Activated CD4-positive, alpha-beta T cell treated with anti-CD3 and anti-CD28 coated beads for 36 hours (primary cell): ENCODE measurements at regions not wholly inside any gene's neighbourhood (a gene's known extent, or its start where the extent isn't known, plus 50 kb on each side); places are given as distances from the start of the nearest gene placed in this dataset. TPM values are rescaled to one million over a fixed set of nuclear protein-coding genes. Genes with fewer than 3 reads are reported as not detected.

Experiments used
- ATAC-seq: fragments of 200-7000 bp; cut with Tn5 transposase; one replicate; pipeline ENCODE4 v1.10.0; 2021; ENCODE audit warnings: mild to moderate bottlenecking, moderate library complexity
- CTCF ChIA-PET: fragments of 350-600 bp; sonication (Branson Sonifier 250); formaldehyde crosslinking; loops from one replicate; lab custom pipeline; 2021; ENCODE audit warnings: antibody characterized with exemption; lab: Charles Lee
- POLR2A ChIA-PET: fragments of 350-600 bp; sonication (Branson Sonifier 250); formaldehyde crosslinking; loops from one replicate; lab custom pipeline; 2021; ENCODE audit warnings: antibody characterized with exemption, inconsistent platforms; lab: Charles Lee
- DNase-seq: peaks from one replicate; pipeline ENCODE4 v3.0.0-alpha.2; 2020
- H3K27ac Mint-ChIP-seq: one replicate; pipeline ENCODE4 v1.8.0; 2021; ENCODE audit warnings: mixed read lengths
- H3K27me3 Mint-ChIP-seq: one replicate; pipeline ENCODE4 v1.8.0; 2021; ENCODE audit warnings: mixed read lengths
- H3K36me3 Mint-ChIP-seq: one replicate; pipeline ENCODE4 v1.8.0; 2021; ENCODE audit warnings: low read depth, mixed read lengths
- H3K4me1 Mint-ChIP-seq: one replicate; pipeline ENCODE4 v1.8.0; 2021; ENCODE audit warnings: mixed read lengths
- H3K4me3 Mint-ChIP-seq: one replicate; pipeline ENCODE4 v1.8.0; 2021; ENCODE audit warnings: mild to moderate bottlenecking, moderate library complexity, mixed read lengths
- H3K9me3 Mint-ChIP-seq: one replicate; pipeline ENCODE4 v1.8.0; 2021; ENCODE audit warnings: low read depth, mixed read lengths
- intact Hi-C, 2 experiments: fragments of 100-400 bp; cut with DNase I in 1 of 2; cut with micrococcal nuclease in 1 of 2; formaldehyde crosslinking; loops; one replicate each; pipeline versions ENCODE4 v1.14.2 to v1.15.1; 2022 to 2024; cut with DNase I, micrococcal nuclease
- microRNA-seq: library from miRNA; unstranded; fragments of <30 nt; microRNA quantifications from one replicate; pipeline ENCODE4 v1.2.0, GENCODE V29; 2021; ENCODE audit warnings: borderline replicate concordance

DNA sequence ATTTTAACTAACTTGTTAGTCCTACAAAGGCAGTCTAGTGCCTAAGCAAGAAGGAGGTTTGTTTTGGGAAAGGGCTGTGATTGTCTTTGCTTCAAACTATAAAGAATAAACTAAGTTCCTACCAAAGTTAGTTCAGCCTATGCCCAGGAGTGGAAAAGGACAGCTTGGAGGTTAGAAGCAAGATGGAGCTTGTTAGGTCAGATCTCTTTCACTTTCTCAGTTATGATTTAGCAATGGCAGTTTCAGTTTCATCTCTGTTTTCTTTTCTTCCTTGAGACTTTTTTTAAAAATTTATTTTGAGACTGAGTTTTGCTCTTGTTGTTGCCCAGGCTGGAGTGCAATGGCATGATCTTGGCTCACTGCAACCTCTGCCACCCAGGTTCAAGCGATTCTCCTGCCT, 82.9 kb upstream of the NLGN4X start:
- Mint-ChIP-seq H3K4me3 (no peak overlapping the region), H3K9me3 (no peaks in the 10 kb centered on the region), H3K27ac (no peak overlapping the region), H3K27me3 (no peaks in the 10 kb centered on the region), H3K4me1 (no peaks in the 10 kb centered on the region), H3K36me3 (no peaks in the 10 kb centered on the region)
- ChIA-PET POLR2A (no interaction called here), CTCF (no interaction called here)
- no peak for DNase-seq
- ATAC-seq: no peak
- intact Hi-C loops: no loop called here

DNA sequence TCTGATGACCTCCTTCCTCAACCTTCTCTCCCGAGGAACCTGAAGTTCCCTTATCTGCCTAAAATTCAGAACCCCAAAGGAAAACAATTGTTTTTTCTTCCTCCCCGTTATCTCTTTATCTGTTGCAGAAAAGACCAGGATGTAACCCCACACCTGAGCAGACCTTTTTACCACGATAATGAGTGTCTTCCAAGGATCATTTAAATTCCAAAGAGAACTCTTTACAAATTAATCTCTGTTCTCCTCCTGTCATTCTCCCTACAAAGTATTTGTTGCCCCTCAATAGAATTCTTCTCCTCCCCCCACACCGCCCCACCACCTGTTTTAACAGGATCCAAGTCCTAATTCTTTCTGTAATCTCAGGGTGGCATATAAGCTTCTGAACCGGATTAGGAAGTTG, 78.5 kb upstream of the NLGN4X start:
- Mint-ChIP-seq H3K36me3 (no peaks in the 10 kb centered on the region), H3K27me3 (no peaks in the 10 kb centered on the region), H3K9me3 (no peaks in the 10 kb centered on the region), H3K4me3 (no peak overlapping the region), H3K27ac (no peak overlapping the region), H3K4me1 (no peaks in the 10 kb centered on the region)
- DNase-seq (no peak), ATAC-seq (no peak)
- intact Hi-C loops: no loop called here
- POLR2A ChIA-PET: no interaction called here
- CTCF ChIA-PET: no interaction called here

DNA sequence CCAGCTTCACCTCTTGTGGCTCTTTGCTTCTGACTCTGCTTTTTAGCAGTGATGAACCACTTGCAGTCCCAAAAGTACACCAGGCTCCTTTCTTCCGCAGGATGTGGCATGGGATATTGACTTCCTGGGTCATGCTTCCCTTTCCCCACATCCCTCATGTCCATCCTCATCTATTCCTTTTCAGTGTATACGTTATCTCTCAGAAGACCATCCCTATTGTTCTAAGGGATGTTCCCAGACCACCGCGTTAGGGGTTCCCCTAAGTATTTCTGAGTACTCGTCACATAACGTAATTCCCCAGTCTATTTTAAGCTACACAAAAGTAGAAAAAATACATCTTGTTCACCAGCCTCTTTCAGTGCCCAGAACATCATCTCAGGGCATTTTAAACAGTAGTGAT, 71.1 kb upstream of the NLGN4X start:
- ATAC-seq: no peak
- intact Hi-C loops: no loop called here
- Mint-ChIP-seq H3K27ac (no peak overlapping the region), H3K27me3 (peaks cover 2% of the 10 kb centered on the region), H3K9me3 (no peaks in the 10 kb centered on the region), H3K4me1 (no peaks in the 10 kb centered on the region), H3K4me3 (no peak overlapping the region), H3K36me3 (no peaks in the 10 kb centered on the region)
- ChIA-PET POLR2A (no interaction called here), CTCF (no interaction called here)
- DNase-seq: no peak

DNA sequence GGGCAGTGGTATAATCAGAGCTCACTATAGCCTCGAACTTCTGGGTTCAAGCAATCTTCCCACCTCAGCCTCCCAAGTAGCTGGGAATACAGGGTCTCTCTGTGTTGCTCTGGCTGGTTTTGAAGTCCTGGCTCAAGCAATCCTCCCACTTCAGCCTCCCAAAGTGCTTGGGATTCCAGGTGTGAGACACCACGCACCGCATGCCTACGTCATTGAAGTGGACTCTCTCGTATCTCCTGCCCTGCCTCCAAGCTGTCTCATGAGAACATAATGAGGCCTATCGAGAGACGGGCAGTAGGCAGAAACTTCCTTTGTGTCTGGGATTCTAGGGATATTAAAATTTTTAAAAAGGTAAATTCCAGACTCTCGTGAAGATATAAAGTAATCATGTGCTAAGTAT, 65.0 kb upstream of the NLGN4X start:
- H3K36me3 Mint-ChIP-seq: no peaks in the 10 kb centered on the region
- H3K4me3 Mint-ChIP-seq: no peak overlapping the region
- CTCF ChIA-PET: no interaction called here
- no peaks in the 10 kb centered on the region for H3K4me1 Mint-ChIP-seq
- H3K9me3 Mint-ChIP-seq: no peaks in the 10 kb centered on the region
- H3K27ac Mint-ChIP-seq: no peak overlapping the region
- DNase-seq: no peak
- H3K27me3 Mint-ChIP-seq: peaks cover 2% of the 10 kb centered on the region
- ATAC-seq: no peak
- POLR2A ChIA-PET: no interaction called here
- intact Hi-C loops: no loop called here

DNA sequence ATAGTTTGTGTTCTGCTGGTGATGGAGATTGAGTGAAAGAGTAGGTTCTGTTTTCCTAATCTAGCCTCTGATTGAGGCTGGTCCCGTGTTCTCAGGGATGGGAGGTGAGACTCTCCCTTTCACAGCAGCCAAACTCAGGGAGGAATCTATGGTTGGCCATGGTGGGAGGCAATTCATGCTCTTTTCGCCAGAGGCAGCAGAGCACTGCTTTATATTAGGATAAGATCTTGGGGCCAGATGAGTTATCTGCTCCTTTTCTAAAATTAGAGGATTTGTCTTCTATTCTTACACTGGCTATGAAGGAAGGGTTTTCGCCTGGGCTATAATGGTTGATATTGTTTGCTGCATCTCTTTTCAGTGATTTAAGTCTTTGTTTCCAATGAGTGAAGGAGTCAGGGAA, 63.9 kb upstream of the NLGN4X start:
- H3K27me3 Mint-ChIP-seq: peaks cover under 1% of the 10 kb centered on the region
- ChIA-PET CTCF (no interaction called here), POLR2A (no interaction called here)
- DNase-seq (no peak), ATAC-seq (no peak)
- no peak overlapping the region for H3K4me3 Mint-ChIP-seq
- H3K4me1 Mint-ChIP-seq: no peaks in the 10 kb centered on the region
- H3K36me3 Mint-ChIP-seq: no peaks in the 10 kb centered on the region
- intact Hi-C loops: no loop called here
- no peak overlapping the region for H3K27ac Mint-ChIP-seq
- no peaks in the 10 kb centered on the region for H3K9me3 Mint-ChIP-seq

DNA sequence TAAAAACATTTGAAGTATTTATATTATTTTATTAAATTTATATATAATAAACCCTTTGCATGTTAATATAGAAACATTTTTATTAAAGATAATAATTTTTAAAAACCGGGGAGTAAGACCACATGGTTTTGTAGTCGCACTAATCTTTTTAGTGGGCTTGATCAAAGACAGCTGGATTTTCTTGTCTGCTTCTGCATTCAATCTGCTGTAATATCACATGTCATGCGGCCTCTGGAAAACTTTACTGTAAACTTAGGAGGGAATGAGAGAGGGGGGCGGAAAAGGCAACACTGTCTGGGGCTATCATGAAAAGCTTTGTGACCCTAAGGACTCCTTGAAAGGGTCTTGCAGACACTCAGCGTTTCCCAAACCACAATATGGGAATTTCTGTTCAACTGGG, 62.8 kb upstream of the NLGN4X start:
- no peaks in the 10 kb centered on the region for H3K36me3 Mint-ChIP-seq
- intact Hi-C loops: no loop called here
- no peaks in the 10 kb centered on the region for H3K9me3 Mint-ChIP-seq
- H3K27me3 Mint-ChIP-seq: no peaks in the 10 kb centered on the region
- no peaks in the 10 kb centered on the region for H3K4me1 Mint-ChIP-seq
- no peak overlapping the region for H3K27ac Mint-ChIP-seq
- no peak for ATAC-seq
- ChIA-PET POLR2A (no interaction called here), CTCF (no interaction called here)
- H3K4me3 Mint-ChIP-seq: no peak overlapping the region
- no peak for DNase-seq

DNA sequence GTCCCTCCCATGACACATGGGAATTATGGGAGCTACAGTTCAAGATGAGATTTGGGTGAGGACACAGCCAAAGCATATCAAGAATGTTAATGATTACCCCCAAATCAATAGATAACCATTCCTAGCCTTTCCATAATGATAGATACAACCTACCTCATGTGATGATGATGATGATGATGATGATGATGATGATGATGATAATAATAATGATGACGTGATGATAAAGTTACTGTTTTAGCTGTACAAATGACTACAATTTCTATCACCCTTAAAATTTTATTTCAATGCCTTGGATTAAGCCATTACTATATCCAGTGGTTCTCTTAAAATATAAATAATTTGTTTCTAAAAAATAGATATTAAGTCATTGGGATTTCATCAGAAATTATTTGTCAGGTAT, 55.2 kb upstream of the NLGN4X start:
- ATAC-seq: no peak
- H3K4me1 Mint-ChIP-seq: no peaks in the 10 kb centered on the region
- H3K36me3 Mint-ChIP-seq: no peaks in the 10 kb centered on the region
- ChIA-PET CTCF (no interaction called here), POLR2A (no interaction called here)
- peaks cover 4% of the 10 kb centered on the region for H3K27me3 Mint-ChIP-seq
- intact Hi-C loops: no loop called here
- H3K4me3 Mint-ChIP-seq: no peak overlapping the region
- no peak overlapping the region for H3K27ac Mint-ChIP-seq
- H3K9me3 Mint-ChIP-seq: no peaks in the 10 kb centered on the region
- no peak for DNase-seq

DNA sequence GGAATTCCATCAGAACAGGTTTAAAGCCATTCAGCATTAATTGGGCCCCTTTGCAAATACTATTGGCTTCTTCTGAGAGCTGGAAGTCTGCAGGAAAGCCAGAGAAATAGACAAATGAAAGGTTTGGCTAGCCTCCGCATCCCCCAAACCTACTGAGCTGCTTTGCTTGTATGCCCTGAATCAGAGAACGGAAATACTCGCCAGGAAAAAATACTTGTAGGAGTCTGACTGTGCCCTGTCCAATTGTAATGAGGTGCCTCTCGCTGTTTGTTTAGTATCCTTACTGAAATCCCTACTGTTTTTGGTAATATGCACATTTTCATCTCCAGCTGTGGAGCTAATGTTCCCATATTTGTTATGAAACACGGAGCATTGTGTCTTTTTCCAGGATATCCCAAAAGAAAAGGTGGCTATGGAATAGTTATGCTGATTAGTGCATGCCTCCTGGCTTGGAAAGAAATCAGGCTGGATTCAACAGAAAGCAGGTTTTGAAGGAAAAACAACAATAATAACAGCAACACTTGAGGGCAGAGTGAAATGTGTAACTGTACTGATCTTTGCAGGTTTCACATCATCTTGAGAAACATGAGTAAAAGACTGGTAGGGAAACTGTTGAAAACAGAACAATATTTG, 50.7 kb upstream of the NLGN4X start:
- intact Hi-C loops: no loop called here
- ATAC-seq (no peak), DNase-seq (no peak)
- no peak overlapping the region for H3K27ac Mint-ChIP-seq
- H3K4me1 Mint-ChIP-seq: no peaks in the 10 kb centered on the region
- ChIA-PET POLR2A (no interaction called here), CTCF (interaction anchor here (0.6 kb wide), 1 partner anchor 529 kb away, joined by 4 read pairs; no protein-coding TSS in a partner anchor)
- no peaks in the 10 kb centered on the region for H3K9me3 Mint-ChIP-seq
- no peaks in the 10 kb centered on the region for H3K36me3 Mint-ChIP-seq
- no peak overlapping the region for H3K4me3 Mint-ChIP-seq
- peaks cover 4% of the 10 kb centered on the region for H3K27me3 Mint-ChIP-seq

Small RNA genes in the stretch of these regions (microRNA-seq; reads per million reads assigned to microRNA genes)
- gene MIR4770: not detected
